ENCODE measurements at regions not wholly inside any gene's neighbourhood (a gene's known extent, or its start where the extent isn't known, plus 50 kb on each side); places are given as distances from the start of the nearest gene placed in this dataset.
"Not testable (repeated sequence)": the region's sequence is repeated elsewhere in the genome, so short reads cannot be mapped to it uniquely, and the experiment has no call there.

DNA sequence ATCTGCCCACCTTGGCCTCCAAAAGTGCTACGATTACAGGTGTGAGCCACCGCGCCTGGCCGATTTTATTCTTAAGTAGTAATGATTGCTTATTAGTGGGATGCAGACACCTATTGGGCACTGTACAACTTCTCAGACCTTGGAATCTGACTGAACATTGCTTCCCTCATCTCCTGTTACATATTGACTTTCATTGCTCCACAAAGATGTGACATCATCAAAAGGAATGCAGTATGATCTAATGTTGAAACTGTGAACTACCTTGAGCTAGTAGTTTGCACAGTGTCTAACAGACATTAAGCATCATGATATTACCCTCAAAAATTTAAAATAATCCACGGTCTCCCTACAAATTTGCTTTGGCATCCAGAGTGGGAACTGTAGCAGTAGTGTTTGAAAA lies 109.8 kb upstream of the SIX2 start:
- DNase-seq (ENCODE audit: low read depth in 2 of 2) = no peak

DNA sequence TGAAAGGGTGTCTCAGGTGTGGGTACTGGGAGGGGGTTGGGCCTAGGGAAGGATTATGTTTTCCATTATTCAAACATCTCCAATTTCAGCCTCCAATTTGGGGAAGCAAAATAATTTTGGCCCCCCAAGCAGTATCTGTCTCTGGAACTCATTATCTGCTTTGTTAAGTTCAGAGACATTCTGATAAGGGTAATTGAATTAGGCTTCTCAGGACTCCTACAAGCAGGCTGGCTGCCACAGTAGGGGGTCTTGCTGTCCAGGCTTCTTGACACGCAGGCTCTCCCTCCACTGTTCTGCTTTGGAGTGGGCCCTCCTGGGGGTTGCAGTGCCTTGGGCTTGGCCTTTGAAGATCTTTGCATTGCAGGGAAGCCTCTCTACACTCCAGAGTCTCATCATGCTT lies 108.1 kb upstream of the SIX2 start:
- no peak for DNase-seq (ENCODE audit: low read depth in 2 of 2)

DNA sequence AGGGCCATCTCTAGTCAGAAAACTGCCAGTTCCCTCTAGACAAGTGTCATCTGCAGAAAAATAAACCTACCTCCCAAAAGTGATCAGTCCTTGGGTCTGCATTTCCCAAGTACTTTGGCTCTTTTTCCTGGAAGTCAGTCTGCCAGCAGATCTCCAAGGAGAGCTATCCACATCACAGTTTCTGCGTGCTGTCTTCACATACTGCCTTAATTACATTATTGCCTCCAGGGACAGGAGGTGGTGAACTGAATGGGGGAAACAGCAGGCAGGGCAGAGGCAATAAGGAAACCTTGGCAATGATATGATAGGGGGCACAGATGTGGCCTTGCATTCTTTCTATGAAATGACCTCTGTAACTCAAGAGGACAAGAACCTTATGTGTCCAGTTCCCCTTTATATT lies 105.9 kb upstream of the SIX2 start:
- DNase-seq (ENCODE audit: low read depth in 2 of 2) = no peak

DNA sequence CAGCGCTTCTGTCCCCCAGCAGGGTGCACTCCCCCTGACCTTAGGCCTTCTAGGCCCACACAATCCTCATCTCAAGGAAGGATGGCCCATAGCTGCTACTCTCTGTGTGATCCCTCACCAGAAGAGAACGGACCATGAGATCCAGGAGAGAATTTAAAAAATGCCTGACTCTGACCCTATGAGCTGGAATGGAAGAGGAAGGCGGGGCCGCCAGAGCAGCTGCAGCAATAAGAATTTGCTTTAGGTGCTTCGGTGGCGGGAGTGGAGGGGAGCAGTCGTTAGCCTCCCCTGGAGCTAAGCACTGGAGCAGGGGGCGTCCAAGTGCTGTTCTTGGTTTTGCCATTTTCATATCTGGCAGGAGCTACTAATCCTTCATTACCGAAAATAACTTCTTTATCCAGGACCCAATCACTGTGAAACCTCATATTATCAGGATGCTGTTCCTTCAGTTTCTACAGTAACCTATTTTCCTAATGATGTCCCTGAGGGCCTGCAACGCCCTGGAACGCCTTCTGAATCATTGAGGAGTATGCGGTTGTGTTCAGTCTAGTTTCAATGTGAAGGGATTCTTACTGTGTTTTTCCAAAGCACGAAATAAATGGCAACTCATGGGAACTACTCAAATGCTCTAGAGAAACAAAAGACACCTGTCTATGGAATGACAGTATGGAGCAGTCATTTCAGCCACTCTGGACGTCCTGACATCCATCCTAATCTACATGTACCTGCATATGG lies 105.1 kb upstream of the SIX2 start:
- no peak for DNase-seq (ENCODE audit: low read depth in 2 of 2)

DNA sequence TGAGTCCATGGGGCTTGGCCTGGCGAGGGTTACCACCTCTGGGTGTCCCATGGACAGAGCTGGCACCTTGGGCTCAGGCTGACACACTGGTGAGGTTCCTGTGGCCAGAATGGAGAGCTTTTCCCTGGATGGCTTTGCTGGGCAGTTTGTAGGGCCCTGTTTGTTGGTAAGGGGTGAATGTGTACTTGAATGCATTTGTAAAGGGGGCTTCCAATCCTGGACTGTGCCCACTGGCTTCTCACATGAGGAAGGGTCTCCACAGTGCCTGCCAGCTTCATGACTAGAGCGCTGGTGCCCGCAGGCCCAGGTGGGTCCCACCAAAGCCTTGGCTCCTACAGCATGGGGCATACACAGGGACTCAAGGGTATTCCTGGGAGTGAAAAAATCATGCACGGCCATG lies 103.5 kb upstream of the SIX2 start:
- no peak for DNase-seq (ENCODE audit: low read depth in 2 of 2)

DNA sequence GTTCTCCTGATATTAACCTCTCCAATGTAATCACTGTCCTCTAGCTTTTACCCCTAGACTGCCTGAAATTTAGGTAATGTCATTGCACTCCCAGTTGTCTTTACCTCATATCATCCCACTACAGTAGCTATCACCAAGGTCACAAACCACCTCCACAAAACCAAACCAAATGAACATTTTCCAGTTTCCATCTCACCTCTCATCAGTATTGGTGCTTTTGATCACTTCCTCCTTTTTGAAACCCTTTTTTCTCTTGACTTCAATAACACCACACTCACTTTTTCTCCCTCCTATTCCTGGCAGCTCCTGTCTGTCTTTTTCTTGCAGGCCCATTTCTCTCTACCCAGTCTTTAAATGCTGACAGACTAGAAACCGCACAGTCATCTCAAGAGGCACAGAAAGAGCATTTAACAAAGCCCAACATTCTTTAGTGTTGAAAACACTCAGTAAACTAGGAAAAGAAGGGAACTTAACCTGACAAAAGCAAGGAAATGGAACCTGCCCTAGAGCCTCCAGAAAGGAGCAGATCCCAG lies 95.9 kb upstream of the SIX2 start:
- DNase-seq (ENCODE audit: low read depth in 2 of 2) = no peak

DNA sequence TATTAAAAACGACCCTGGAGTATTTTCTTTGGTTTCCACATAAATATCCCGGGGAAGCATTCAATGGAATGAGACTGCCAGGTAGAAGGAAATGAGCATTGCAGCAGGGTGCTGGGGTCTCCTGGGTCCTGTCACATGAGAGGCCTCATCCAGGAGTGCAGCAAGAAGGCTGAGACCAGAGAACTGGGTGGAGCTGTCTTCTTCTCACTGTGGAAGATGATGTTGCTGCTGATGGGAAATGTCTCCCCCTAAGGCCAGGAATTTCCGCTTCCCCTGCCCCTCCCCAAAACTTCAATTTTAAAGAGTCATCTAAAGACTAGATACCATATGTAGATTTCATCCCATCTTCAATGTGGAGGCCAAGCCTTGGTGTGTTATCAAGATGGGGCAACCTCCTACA lies 95.2 kb upstream of the SIX2 start:
- no peak for DNase-seq (ENCODE audit: low read depth in 2 of 2)

DNA sequence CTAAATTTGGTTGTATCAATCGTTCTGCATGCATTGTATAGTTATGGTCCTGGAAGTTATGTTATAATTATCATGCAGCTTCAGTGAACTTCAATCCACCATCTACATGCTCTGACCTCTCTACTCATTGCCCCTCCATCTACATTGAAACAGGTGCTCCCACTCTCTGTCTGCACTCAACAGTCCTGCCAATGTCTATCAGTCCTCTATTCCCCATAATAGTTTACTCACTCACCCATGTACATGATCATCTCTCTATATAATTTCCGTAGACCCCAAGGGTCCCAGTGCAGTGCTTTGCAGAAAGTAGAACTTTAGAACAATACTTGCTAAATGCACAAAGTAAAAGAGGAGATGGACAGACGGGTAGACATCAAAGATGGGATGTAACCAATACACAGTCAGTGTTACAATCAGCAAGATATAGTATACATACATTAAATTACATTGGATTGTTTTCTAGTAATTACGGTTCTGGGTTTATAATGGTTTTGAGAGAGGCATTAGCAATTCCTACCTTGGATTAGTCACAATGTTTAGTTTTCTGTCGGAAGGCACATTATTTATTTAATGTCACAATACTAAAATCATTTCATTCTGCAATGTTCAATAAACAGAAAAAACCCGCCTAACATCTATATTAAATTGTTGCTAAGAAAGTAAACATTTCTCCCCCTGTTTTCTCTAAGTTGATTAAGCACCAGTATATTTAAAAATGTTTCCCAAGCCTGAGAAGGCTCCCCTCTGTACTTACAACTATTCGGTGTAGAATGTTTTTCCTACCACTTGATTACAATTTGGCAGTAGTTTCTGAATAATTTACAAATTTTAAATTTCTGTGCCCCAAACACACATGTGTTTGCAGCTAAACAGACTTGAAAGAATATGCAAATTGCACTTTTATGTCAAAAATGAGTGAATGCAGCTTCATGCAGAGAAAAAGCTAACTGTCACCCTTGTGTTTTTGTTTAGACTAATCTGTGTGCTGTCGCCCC lies 94.4 kb upstream of the SIX2 start:
- no peak for DNase-seq (ENCODE audit: low read depth in 2 of 2)

DNA sequence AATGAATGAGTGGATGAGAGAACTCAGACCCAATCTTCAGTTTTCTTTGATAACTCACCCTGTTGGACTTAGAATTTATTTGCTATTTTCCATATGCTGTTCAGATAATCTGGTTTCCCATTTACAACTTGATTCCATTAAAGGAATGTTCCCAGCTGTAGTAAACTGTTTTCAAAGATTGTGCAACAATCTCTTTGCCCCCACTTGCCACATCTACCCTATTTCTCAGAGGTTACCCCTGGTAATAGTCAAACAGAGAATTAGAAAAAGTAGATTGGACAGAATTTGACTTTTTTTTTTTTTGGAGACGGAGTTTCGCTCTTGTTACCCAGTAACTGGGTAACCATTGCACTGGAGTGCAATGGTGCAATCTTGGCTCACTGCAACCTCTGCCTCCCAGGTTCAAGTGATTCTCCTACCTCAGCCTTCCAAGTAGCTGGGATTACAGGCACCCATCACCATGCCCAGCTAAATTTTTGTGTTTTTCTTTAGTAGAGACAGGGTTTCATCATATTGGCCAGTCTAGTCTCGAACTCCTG lies 93.4 kb upstream of the SIX2 start:
- DNase-seq (ENCODE audit: low read depth in 2 of 2) = no peak

DNA sequence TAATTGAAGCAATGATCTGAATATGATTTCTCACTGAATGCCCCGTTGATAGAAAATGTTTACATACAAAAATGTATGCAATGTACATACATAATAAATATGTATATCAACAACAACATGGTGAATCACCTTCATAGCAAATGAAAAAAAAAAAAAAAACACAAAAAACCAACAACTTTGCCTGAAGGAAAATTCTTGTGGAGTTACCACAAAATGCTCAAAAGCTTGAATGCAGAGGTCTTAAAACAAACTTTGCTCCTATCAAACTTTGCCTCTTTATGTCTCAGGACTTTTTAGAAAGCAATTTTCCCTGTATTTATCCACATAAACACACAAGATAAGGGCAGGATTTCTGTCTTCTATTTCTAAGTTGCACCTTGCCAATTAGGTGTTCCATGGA lies 92.9 kb upstream of the SIX2 start:
- DNase-seq (ENCODE audit: low read depth in 2 of 2) = no peak

DNA sequence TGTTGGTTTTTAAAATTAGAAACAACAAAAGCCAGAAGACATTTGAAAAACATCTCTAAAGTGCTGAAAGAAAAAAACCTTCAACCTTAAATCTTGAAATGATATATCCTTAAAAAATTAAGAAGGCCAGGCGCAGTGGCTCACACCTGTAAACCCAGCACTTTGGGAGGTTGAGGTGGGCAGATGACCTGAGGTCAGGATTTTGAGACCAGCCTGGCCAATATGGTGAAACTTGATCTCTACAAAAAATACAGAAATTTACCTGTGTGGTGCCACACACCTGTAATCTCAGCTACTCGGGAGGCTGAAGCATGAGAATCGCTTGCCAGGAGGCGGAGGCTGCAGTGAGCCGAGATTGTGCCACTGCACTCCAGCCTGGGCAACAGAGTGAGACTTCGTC lies 87.7 kb upstream of the SIX2 start:
- no peak for DNase-seq (ENCODE audit: low read depth in 2 of 2)

DNA sequence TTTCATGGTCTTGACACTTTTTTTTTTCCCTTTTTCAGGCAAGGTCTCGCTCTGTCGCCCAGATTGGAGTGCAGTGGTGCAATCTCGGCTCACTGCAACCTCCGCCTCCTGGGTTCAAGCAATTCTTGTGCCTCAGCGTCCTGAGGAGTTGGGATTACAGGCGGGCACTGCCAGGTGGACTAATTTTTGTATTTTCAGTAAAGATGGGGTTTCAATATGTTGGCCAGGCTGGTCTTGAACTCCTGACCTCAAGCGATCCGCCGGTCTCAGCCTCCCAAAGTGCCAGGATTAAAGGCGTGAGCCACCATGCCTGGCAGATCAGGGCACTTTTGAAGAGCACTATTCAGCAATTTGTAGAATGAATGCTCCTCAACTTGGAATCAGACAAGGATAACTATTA lies 86.8 kb upstream of the SIX2 start:
- DNase-seq (ENCODE audit: low read depth in 2 of 2) = not testable (repeated sequence)

DNA sequence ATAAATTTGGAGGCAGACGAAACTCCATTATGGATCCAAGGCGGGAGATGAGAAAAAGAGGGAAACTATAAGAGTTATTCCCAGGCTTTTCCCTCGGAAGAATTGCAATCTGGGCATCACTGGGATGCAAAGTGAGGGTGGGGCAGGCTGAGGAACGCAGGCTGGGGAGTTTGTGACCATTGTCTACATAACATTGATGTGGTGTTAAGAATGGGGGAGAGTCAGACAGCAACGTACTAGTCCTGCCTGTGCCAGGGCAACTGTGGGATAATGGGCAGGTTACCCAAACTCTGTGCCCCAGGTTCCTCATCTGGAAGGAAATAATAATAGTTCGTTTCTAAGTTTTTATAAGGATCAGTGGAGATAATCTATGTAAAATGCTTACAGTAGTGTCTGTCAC lies 84.4 kb upstream of the SIX2 start:
- no peak for DNase-seq (ENCODE audit: low read depth in 2 of 2)

DNA sequence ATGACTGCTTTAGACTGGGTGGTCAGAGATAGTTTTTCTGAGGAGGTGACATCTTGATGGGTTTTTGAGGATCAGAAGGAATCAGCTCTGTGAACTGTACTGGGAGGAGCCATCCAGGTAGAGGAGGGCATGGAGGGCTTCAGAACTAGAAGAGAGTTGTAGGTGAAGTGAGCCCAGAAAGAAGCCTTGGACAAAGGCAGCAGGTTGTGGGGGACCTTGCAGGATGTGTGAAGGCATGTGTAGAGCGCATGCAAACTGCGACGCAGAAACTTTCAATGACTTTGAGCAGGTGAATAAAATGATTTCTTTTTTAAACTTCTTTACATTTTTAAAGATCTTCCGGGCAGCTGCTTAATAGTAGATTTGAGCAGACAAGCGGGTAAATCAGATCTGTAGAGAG lies 83.9 kb upstream of the SIX2 start:
- DNase-seq (ENCODE audit: low read depth in 2 of 2) = no peak

DNA sequence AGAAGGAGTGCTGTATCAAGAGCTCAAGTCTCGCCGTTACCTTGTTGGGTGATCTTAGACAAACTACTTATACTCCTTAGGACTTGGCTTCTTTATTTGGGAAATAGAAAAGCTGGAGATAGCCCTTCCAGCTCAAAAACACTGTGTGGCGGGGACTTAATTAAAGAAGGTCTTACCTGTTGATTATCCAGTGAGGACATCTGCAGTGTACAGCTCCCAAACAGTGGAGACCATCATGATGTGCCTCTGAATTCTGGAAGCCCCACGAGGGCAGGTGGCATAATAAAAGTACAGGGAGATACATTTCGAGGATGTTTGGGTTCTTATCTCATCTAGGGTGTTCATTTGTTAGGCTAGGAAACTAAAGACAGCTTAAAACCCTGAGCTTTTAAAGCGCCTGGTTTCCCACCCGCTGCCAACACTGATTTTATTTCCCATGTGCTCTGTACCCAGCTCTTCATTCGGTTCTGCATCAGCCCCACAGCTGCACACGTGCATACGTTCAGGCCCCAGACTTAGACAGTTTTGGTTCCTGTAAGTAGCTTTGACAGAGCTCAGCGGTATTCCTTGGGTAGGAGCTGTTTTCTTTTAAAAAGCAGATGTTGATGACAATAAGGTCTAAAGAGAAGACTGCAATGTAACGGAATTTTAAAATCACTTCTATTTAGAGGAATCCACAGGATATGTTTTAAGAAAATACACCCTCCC lies 80.5 kb upstream of the SIX2 start:
- no peak for DNase-seq (ENCODE audit: low read depth in 2 of 2)

DNA sequence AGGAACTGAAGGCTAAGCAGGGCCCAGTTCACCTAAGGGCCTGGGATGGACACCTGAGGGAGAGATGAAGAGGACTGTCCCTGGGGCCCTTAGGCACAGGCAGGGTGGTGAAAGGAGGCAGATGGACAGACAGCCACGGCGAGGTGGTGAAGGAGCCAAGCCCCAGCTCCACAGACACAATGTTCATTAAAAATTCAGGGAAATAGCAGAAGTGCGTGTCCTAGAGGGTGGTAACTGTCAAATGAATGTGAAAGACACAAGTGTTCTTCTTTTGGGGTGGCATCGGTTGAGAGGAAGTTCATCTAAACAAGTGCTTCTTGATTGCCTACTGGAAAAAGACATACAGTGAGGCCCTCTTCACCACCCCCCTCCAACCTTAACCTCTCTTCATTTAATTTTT lies 76.2 kb upstream of the SIX2 start:
- DNase-seq (ENCODE audit: low read depth in 2 of 2) = no peak

DNA sequence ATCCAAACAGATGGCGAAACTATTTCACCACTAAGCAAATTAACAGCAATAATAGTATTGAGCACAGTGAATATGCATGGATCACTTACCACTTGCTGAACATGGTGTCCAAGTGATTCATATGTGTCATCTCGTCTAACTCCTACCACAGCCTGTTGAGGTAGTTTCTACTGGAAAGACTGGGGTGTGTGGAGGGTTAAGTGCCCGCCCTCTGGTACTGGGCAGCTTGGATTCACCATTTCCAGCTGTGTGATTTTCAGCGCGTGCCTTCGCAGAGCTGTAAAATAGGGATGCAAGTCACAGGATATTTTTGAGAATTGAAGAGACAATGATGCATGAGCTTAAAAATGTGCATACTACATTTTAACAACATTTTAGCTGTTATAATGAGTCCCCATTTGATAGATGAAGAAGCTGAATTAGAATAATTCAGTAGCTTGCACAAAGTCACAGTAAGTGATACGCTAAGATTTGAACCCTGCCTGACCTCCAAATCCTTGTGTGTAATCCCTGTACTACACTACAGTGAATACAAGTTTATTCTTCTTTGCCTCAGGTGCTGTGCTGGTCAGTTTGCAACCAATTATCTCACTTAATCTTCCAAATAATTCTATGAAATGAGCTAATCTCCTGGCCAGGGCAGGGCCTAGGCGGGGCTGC lies 75.2 kb upstream of the SIX2 start:
- no peak for DNase-seq (ENCODE audit: low read depth in 2 of 2)

DNA sequence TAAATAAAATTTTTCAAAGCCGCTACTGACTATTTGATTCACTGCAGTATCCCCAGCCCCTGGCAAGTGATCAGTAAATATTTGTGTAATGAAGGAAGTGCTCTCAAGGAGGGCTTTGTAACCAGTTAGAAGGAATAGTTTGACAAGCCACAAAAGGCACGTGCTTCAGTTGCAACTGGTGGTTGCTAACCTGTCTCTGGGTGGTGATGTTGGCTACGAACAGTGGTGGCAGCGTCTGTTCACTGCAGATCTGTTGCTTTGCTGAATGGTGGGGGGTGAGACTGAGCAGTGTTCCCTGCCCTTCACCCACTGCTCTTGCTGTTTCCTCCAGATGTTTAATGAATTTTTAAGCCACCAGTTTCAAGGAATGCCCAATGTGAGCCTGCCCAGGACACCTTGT lies 73.9 kb upstream of the SIX2 start:
- DNase-seq (ENCODE audit: low read depth in 2 of 2) = no peak

DNA sequence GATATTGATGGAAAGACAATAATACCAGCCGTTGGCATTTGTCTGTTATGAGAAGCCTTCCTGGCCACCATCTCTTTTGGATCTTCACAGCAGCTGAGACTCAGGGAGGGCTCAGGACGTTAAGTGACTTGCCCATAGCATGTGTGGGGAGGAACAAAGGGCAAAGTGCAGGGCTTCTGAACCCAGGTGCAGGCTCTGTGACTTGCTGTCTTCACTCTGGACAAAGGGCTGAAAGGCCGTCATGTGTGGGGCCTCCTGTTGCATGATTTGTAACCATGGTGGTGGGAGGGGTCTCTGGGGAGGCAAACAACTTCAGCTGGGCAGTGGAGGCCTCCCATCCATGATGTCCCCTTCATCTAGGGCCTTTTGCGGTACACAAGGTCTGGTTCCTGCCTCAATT lies 65.5 kb upstream of the SIX2 start:
- DNase-seq (ENCODE audit: low read depth in 2 of 2) = no peak

DNA sequence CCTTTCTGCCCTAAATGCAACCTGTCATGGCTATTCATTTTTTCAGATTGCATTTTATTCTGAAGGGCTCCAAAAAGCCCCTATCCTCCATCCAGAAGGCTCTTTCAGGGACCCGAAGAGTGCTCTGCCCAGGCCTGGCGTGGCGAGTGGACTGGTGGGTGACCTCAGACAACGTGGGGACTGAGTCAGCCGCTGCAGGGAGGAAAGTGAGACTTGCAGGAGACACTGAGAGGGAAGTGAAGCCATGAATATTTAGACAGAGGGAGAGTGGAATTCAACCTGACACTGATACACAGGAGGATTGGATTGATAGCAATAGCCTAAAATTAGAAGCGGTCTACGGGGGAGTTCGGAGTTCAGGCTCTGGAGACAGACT lies 63.6 kb upstream of the SIX2 start:
- no peak for DNase-seq (ENCODE audit: low read depth in 2 of 2)
